ENCODE measurements at regions not wholly inside any gene's neighbourhood (a gene's known extent, or its start where the extent isn't known, plus 50 kb on each side); places are given as distances from the start of the nearest gene placed in this dataset.
"Not testable (repeated sequence)": the region's sequence is repeated elsewhere in the genome, so short reads cannot be mapped to it uniquely, and the experiment has no call there.

DNA sequence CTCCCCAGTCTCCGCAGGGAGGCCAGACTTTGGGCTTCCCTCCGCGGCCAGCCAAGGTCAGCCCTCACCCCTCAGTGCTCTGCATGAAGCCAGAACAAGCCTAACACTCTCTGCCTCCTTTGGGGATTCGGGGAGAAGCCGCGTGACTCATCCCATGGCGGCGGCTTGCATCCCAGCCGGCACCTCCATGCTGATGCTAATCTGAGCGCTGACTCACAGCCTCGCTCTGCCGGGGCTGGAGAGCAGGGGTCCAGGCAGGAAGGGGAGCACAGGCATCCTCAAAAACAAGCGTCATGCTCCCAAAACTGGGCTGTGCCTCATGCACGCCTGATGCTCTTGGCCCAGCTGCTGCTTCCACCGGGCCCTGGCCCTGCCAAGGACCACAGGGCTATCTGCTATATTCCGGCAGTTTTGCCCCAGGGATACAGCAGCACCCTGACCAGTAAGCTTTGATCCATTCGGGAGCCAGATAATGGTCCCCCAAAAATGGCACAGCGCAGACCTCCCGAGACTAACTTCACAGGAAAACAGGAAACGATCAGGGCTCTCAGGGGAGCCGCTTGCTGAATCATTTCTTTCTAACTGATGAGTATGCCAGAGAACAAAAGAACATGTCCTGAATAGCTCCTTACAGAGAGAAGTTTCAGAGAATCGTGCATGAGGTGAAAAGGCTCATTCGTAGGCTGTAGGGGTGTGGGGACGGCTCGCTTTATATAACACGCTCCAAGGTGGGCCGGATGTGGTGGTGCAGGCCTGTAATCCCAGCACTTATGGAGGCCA is 254.4 kb upstream of the USP9Y start:
- not testable (repeated sequence) for DNase-seq (ENCODE audit: low read depth in 1 of 2, low spot score in 1 of 2)

DNA sequence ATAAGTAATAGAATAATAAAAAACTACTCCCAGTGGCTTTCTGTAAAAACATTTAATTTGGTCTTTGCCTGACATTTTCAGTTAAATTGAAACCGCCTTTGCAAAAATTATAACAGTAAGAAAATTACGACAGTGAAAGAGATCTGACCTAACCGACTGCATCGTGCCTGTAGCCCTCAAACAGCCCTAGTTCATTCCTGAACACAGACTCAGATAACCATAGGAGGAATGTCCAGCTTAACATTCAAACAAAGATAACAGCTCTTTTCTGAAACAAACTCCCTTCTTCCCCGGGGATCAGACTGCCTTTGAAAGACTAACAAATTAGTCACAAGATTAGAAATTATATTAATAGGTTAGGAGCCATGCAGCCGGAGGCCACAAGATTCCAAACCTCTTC is 252.5 kb upstream of the USP9Y start:
- not testable (repeated sequence) for DNase-seq (ENCODE audit: low read depth in 1 of 2, low spot score in 1 of 2)

DNA sequence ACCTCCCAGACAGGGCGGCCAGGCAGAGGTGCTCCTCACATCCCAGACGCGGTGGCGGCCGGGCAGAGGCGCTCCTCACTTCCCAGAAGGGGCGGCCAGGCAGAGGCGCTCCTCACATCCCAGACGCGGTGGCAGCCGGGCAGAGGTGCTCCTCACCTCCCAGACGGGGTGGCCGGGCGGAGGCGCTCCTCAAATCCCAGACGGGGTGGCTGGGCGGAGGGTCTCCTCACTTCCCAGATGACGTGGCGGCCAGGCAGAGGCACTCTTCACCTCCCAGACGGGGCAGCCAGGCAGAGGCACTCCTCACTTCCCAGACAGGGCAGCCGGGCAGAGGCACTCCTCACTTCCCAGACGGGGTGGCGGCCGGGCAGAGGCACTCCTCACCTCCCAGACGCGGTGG is 247.7 kb upstream of the USP9Y start:
- DNase-seq (ENCODE audit: low read depth in 1 of 2, low spot score in 1 of 2), result not testable (repeated sequence)

DNA sequence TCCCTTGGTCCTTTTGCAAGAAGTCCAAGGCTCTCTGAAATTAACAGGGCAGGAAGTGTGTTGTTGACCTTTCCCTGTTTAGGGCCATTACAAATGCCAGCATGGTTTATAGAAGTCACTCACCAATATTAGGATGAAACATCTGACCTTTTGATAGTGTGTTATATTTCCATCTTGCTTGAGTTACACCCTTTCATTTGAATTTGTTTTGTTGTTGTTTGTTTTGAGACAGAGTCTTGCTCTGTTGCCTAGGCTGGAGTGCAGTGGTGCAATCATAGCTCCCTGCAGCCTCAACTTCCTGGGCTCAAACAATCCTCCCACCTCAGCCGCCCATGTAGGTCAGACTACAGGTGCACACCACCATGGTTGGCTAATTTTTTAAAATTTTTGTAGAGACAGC is 241.1 kb upstream of the USP9Y start:
- no peak for DNase-seq (ENCODE audit: low read depth in 1 of 2, low spot score in 1 of 2)

DNA sequence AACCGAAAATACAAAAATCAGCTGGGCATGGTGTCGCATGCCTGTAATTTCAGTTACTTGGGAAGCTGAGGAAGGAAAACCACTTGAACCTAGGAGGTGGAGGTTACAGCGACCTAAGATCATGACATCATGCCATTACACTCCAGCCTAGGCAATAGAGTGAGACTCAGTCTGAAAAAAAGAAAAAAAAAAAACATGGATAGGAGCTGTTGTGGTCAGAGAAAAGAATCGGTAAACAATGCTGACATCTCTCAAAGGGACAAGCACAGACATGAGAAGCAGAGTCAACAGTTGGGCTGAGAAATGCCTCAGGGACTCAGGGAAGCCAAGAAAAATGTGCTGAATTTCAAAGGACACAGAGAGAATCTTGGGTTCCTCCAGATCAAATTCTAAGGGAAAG is 236.9 kb upstream of the USP9Y start:
- no peak for DNase-seq (ENCODE audit: low read depth in 1 of 2, low spot score in 1 of 2)

DNA sequence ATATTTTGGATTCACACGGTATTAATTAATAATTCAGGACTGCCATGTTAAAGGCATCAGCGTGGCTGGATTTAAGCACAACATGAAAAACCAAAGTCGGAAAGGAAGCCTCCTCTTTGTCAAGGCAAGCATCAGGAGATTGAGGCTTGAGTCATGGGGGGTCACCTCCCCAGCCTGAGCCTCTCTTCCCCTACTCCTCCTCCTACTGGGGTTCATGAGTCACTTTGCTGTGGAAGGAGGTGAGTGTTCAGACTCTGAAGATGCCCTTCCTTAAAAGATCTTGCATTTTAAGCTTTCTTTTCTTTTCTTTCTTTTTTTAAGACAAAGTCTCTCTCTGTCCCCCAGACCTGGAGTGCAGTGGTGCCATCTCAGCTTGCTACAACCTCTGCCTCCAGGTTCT is 235.3 kb upstream of the USP9Y start:
- DNase-seq (ENCODE audit: low read depth in 1 of 2, low spot score in 1 of 2), result no peak

DNA sequence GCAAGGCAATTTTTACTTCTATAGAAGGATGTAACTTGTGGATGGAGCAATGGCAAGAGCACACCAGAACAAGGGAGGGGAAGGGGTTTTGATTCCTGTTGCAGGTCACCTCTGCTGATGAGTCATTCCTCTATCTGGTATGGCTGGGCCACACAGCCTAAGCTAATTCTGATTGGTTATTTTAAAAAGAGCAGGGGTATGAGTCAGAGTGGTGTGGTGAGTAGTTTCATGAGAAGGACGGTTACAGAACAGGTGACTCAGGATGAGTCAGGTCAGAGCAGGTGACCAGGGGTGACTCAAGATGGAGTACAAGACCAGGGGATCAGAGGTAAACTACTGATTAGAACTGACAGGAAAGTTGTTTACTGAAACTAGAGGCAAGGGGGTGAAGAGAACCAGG is 231.9 kb upstream of the USP9Y start:
- DNase-seq (ENCODE audit: low read depth in 1 of 2, low spot score in 1 of 2), result no peak

DNA sequence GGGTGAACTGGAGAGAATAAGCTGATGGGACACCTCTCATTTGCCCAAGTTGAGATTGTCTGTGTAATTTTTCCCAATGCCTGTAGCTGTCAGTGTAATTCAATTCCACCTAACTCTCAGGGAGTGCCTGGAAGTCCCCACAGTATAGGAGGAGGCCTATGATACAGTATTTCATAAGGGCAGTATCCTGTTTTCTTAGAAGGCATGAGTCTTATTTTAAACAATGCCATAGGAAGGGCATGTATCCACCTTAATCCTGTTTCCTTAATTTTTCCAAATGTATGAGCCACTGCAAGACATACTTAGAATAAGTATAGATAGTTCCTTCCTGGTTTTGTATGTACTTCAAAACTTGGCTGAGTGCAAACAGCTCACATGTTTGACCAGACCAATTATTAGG is 226.6 kb upstream of the USP9Y start:
- no peak for DNase-seq (ENCODE audit: low read depth in 1 of 2, low spot score in 1 of 2)

DNA sequence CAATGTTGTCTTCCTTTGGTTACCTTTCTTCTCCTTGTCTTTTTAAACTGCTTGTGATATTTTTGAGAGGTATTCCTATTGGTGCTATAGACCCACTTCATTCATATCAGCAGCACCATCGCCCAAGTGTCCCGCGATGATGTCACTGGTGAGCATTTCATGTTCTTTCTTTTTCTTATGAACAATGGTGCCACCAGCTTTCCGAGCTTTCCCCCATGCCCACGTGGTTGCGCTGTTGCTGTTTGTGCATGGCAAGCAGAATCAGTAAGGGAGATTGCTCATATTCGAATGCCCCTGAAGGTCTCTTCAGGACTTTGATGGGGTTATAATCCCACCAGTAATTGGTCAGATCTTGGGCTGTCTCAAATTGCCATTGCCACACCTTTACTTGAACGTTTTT is 221.6 kb upstream of the USP9Y start:
- DNase-seq (ENCODE audit: low read depth in 1 of 2, low spot score in 1 of 2), result peak; percentile 2 to 18

DNA sequence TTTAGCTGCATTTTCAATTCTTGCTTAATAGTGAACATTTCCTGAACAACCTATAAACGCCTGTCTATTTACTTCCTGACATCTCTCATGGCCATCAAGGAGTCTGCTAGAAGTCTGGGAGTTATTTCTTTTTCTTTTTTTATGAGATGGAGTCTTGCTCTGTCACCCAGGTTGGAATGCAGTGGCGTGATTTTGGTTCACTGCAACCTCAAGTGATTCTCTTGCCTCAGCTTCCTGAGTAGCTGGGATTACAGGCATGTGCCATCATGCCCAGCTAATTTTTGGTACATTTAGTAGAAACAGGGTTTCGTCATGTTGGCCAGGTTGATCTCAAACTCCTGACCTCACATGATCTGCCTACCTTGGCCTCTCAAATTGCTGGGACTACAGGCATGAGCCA is 217.6 kb upstream of the USP9Y start:
- DNase-seq (ENCODE audit: low read depth in 1 of 2, low spot score in 1 of 2), result no peak

DNA sequence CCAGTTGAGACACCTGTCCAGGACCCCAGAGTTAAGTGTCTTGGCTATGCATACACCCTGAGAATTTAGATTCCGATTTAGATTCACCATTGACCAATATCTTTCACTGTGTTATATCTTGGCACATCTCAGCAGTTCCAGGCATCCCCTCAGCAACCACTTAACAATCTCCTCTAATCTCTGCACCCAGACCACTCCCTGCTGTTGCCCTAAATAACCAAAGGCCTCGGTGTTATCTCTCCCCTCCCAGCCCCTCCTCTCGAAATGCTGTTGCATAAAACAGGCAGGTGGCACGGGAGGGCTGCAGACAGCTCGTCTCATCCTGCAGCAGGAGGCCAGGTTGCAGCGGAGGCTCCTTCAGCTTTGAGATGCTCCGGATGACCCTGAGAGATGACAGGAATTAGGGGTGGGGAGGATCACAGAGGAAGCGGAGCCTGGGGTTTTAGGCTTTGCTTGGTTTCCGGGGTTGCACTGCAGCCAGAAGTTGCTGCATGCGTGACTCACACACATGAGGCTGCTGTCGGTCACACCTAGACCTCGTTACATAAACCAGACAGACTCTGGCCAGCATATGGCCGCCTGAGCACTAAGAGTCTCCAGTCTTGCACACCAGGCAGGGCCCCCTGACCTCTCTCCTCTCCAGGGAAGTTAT is 210.3 kb upstream of the USP9Y start:
- DNase-seq (ENCODE audit: low read depth in 1 of 2, low spot score in 1 of 2), result no peak

DNA sequence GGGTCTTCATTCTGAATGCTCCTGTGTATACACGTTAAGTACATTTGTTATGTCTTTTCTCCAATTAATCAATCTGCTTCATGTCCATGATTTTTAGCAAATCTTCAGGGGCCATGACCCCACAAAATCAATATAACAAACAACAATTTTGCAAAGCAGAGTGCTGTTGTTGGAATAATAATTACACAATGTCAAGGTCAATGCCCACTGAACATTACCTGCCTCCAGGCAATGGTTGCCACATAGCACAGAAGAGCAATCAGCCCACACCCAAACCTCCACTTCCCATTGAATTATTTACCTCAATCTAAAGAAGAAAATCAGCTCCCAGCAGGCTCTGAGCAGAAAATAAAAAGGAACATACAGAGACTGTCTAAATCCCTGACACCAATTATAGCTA is 208.8 kb upstream of the USP9Y start:
- DNase-seq (ENCODE audit: low read depth in 1 of 2, low spot score in 1 of 2), result no peak

DNA sequence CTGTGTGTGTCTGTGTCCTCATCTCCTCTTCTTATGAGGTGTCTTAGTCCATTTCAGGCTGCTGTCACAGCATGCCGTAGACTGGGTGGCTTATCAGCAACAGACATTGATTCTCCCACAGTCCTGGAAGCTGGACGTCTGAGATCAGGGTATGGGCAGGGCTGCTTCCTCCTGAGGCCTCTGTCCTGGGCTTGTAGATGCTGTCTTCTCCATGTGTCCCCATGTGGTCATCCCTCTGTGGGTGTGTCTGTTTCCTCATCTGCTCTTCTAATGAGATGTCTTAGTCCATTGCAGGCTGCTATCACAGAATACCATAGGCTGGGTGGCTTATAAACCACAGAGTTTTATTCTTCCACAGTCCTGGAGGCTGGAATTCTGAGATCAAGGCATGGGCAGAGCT is 205.0 kb upstream of the USP9Y start:
- DNase-seq (ENCODE audit: low read depth in 1 of 2, low spot score in 1 of 2), result no peak

DNA sequence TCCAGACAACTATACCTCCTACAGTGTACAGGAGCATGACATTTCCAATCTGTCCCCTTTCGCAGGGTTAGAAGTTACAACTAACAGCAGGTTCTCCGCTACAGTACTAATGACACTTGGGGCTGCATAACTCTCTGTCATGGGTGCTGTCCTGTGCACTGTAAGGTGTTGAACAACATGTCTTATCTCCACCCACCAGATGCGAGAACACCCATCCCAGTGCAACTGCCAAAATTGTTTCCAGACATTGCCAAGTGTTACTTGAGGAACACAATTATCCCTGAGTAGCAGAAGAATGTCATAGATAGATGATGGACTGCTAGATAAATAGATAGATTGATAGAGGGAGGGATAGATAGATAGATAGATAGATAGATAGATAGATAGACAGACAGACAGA is 200.9 kb upstream of the USP9Y start:
- no peak for DNase-seq (ENCODE audit: low read depth in 1 of 2, low spot score in 1 of 2)

DNA sequence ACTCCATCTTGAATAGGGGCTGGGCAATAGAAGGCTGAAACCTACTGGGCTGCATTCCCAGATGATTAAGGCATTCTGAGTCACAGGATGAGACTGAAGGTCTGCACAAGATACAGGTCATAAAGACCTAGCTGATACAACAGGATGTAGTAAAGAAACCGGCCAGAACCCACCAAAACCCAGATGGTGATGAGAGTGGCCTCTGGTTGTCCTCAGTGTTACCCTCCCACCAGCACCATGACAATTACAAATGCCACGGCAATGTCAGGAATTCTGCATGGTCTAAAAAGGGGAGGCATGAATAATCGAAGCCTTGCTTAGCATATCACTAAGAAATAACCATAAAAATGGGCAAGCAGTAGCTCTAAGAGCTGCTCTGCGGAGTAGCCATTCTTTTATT is 197.0 kb upstream of the USP9Y start:
- not testable (repeated sequence) for DNase-seq (ENCODE audit: low read depth in 1 of 2, low spot score in 1 of 2)

DNA sequence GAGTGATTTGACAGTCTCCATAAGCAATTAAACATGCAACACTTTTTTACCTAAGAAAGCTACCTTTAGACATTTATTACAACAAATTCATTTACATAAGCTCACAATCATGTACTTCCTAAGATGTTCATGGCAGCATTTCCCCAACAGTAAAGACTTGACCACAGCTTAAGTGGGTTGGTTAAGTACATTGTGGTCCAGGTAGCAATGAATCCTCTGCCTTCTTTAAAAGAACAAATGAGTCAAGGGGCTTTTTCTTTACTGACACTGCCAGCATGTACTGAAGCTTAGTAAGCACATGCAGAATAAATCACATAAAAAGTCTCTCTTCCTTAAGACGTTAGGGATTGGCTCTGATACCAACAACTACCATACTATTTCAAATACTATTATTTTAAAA is 183.7 kb upstream of the USP9Y start:
- no peak for DNase-seq (ENCODE audit: low read depth in 1 of 2, low spot score in 1 of 2)

DNA sequence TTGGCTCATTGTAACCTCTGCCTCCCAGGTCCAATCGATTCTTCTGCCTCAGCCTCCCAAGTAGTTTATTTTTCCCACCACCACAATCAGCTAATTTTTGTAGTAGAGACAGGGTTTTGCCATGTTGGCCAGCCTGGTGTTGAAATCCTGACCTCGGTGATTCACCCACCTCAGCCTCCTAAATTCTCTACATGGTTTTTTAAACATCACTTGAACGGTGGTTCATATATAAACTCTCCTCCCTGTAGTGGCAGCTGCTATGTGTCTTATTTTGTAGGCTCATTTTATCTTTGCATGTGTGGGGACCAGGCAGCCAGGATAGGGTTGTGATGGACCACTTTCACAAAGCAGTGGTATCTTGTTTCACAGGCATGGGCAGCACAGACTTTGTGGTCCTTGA is 175.8 kb upstream of the USP9Y start:
- no peak for DNase-seq (ENCODE audit: low read depth in 1 of 2, low spot score in 1 of 2)

DNA sequence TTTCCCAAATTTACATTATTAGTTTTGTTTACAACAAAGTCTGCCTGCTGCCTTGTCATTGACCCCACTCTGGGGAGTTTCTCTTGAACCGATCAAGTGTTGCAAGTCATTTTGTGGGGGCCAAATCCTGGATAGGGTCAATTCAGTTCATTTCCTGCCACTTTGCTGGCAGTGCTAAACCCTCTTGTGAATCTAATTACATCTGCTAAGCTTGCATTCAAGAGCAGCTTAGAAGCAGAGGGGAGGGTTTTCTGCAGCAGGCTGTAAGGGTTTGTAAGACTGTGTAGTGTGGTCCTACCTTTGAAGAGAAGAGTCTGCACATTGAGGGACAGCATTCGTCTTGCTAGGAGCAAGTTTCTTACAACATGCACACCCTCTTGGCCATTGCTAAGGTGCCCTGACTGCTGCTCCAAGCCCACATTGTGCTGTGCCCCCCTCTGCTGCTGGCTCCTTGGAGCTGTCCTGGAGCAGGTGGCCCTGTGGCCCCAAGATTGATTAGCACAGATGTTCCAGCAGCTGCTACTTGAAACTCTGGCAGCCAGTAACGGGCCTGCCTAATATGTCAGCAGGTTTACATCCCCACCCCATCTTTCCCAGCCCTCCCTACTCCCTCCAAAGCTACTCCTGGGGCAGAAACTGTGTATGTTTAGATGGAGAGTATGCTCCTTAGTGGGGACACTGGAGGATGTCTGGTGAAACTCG is 174.5 kb upstream of the USP9Y start:
- no peak for DNase-seq (ENCODE audit: low read depth in 1 of 2, low spot score in 1 of 2)

DNA sequence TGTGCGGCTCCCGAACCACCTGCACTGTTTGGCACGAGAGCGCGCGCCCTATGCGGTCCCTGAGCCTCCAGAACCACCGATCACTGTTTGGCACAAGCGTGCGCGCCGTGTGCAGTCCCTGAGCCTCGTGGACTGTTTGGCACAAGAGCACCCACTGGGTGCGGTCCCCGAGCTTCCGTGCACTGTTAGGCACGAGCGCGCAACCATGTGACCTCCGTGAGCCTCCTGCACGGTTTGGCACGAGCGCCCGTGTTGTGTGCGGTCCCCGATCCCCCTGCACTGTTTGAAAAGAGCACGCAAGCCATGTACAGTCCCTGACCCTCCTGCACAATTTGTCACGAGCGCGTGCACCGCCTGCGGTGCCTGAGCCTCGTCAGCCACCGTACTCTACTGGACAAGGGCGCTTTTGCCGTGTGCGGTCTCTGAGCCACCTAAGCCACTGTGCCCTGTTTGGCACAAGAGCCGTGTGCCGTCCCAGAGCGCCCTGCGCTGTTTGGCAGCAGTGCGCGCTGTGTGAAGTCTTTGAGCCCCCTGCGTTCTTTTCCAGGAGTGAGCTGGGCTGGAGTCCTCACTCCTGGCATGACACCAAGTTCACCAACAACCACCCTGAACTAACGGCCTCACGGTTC is 163.7 kb upstream of the USP9Y start:
- no peak for DNase-seq (ENCODE audit: low read depth in 1 of 2, low spot score in 1 of 2)

DNA sequence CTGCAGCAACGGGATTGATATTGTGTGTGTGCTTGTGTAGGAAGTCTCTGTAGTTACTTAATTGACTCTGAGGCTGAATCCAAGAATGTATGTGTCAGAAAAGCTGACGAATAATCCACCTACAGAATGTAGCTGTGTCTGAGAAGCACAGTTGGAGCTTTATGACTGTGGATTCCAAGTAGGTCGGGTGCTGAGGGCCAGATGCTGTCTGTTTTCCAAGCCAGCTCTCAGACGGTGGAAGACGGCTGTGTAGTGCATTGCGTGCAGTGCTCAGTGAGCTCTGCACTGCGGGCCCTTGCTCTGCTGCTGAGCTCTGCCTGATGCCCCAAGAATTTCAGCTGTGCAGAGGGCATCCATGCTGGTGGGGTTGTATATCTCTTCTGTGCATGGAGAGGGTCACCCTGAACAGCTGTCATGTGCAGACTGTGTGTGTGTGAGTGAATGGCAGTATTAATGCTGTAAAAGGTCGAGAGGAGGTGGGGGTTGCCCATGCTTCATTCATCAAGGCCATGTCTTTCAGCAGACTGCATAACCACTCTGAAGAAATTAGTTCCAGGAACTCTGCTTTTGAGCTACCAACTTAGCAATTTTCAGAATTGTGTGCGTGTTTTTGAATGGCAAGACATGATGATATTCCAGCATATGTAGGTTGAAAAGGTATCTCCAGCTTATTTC is 154.1 kb upstream of the USP9Y start:
- DNase-seq (ENCODE audit: low read depth in 1 of 2, low spot score in 1 of 2), result no peak
